EL (cell line): ENCODE measurements at regions not wholly inside any gene's neighbourhood (a gene's known extent, or its start where the extent isn't known, plus 50 kb on each side); places are given as distances from the start of the nearest gene placed in this dataset.

Experiments used
- DNase-seq: peaks from one replicate; pipeline ENCODE4 v3.0.0-alpha.2; 2016

DNA sequence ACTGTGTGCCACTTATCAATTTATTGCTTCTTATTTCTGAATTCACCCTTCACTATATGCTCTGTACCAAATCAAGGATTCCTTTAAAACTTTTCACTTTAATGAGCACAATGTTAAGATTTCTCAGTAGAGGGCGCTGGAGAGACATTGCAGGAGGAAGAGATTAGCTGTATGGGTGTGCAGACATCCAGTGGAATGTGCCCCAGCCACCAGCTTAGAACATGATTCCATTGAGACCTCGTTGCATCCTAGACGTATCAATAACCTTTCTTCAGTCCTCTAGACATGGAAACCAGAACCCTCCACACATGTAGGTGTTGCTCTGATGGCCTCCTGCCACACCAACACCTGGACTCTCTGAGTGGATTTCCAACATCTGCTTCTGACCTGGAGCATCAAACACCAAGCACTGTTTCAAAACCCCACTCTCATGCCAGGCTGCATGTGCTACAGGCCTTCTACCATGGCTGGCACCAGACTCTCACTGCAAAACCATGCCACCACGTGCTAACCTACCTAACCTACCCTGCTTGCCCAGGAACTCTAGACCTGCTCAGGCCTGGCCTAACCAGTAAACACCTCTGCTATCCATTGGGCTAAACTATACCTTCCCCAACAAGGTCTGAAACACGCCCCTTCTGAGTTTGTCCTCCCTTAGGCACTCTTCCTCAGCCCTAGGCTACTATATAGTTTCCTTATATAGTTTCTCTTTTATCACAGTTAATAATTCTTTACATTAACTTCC is 633.2 kb upstream of the PKDCC start:
- DNase-seq: peak; percentile 46

DNA sequence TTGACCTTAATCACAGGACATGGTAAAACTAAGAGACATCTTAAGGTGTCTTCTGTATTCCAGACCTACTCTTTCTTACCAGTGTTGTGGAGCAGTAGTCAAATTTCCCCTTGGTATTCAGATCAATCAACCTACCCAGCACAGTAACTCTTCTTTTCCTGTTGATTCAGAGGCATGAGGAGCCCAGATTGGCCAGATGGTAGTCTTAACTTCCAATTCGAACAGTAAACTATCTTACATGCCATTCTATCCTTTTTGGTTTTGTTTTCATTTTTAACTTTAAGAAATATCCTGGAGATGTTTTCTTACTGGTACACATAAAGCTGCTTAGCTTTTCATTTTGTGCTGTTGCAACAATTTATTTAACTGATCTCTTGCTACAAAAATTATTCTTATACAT is 630.3 kb upstream of the PKDCC start:
- DNase-seq: no peak

DNA sequence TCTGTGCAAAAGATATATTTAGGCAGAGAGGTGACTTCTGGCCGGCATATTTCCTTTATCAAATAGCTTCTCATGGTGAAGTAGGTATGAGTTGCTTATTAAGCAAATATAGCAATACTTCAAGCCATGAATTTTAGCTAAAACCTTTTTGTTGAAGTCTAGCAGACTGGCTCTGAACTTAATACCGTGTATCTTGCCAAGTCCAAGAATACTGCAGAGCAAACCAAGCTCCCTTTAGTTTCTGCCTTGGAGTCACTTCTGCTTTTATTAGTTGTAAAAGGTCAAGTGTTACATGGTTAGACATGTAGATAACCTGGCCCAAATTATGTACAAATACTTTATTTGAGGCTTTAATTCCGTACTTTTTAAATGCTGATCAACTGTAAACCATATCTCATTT is 627.6 kb upstream of the PKDCC start:
- no peak for DNase-seq

DNA sequence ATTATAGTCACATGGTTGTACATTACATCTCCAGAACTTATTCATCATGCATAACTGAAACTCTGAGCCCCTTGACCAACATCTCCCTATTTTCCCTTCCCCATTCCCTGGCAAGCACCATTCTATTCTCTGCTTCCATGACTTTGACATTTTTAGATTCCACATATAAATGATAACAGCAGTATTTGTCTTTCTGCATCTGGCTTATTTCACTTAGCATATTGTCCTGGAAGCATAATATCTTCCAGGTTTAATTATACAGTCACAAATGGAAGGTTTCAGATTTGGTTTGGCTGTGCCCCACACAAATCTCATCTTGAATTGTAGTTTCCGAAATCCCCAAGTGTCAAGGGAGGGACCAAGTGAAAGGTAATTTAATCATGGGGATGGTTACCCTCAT is 626.9 kb upstream of the PKDCC start:
- DNase-seq: no peak

DNA sequence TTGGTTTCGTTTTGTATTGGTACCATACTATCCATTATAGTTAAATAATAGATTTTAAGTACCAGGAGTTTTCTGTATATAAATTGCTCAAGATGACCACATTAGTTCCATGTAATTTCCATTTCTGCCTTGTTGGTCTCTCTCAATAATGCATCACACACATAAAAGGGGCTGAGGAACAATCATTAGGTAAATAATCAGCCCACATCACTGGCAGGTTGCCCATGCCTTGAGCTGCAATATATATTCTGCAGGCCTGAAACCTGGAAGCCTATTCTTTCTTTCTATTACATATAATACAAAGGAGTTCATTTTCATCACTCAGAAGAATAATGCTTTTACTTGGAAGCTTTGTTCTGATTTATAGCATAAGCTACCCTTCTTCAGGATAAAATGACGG is 616.1 kb upstream of the PKDCC start:
- no peak for DNase-seq

GRCh38 chr2:41432459-41432858 is 615.4 kb upstream of the PKDCC start:
- no peak for DNase-seq

DNA sequence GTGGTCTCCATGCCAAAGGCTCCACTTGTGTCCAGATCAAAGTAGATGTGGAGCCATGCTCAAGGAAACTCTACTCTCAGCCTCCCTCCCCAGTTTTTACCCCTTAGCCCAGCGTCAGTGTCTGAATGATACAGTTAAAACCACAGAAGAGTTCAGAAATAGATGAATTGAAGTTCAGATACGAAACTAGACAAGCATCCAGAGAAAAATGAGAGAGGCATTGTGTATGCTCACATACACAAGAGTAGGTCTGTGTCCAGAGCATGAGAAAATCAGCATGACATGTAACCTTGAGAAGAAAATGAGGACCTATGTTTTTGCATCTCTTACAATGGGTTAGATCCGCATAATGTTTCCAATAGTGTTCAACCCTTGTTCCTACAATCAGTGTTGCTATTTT is 612.8 kb upstream of the PKDCC start:
- DNase-seq: no peak

GRCh38 chr2:41441958-41442357 is 605.9 kb upstream of the PKDCC start:
- DNase-seq: no peak

DNA sequence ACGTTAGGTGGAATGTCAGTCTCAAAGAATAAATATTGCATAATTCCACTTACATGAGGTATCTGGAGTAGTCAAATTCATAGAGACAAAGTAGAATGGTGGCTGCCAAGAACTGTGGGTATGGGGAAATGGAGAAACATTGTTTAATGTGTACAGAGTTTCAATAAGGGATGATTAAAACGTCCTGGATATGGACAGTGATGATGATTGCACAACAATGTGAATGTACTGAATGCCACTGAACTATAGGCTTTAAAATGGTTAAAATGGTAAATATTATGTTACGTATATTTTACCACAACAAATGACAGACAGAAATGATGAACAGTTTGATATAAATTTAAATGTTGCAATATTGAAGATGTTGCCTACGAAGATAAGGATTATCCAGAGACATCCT is 602.0 kb upstream of the PKDCC start:
- DNase-seq: no peak

- DNase-seq: no peak
Measured at GRCh38 chr2:41446266-41446665, 601.6 kb upstream of the PKDCC start.

GRCh38 chr2:41448221-41448620 is 599.6 kb upstream of the PKDCC start:
- DNase-seq: no peak

- no peak for DNase-seq
Measured at GRCh38 chr2:41457026-41457425, 590.8 kb upstream of the PKDCC start.

DNA sequence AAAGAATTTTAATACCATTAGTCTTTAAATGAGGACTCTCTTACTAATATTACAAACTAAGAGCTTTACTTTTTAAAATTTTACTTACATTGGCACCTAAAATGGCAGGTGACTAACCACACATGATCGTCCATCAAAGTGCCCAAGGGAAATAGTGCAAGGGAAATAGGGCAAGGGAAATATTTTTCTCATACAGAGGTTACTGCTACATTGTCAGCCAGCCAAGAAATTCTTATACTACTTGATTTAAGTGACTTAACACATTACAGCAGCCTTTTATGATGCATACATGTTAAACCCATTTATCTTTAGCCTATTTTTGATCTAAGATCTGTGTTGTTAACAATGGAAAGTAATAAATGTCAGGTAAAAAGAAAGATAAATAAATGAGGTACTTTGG is 587.2 kb upstream of the PKDCC start:
- DNase-seq: no peak

DNA sequence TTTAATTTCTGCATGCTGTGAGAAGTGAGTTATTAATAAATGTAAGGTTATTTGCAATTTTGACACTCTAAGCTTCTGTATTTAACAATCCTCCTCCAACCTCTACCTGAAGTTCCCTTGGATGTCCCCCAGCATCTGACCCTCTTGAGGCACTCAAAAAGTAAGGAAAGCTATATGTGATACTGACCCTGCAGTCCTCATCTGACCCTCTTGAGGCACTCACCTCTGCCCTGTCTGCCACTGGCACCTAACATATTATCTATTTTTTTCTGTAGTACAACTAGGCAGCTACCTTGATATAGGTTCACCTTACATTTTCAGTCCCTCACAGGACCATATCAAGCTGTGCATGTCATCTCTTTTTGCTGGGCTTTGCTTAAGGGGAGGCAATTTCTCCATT is 583.4 kb upstream of the PKDCC start:
- no peak for DNase-seq

DNA sequence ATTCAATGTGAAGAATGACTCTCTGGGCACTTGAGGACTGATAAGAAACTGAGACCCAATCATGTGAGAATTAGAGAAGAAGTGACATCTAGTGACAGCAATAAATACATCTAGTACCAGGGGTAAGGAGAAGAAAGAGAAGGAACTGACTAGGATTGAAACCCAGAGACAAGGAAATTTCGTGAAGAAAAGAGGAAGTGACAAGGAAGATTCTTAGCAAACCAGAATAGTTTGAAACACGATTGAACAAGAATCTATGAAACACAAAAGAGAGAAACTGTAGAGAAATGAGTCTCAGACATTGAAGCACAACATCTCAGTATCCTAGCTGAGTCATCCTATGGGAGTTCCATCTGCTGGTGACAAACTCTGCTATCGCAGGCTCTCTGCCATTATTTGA is 571.9 kb upstream of the PKDCC start:
- DNase-seq: no peak

DNA sequence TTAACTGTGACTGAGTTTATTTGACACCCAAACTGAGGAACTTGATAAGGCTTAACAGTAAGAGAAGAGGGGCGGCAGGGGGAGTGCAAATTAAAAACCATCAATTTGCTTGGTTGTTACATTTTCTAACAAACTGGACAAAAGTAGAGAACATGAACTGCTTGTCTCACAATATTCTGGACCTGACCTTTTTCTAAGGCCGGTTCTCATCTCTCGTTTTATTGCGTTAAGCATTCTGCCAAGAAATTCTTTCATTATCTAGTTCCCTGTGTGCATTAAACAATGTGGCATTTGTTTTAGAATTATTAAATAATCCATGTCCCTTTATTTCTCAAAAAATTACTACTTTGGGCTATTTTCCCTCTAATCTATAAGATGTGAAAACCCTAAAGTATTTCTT is 565.2 kb upstream of the PKDCC start:
- no peak for DNase-seq

DNA sequence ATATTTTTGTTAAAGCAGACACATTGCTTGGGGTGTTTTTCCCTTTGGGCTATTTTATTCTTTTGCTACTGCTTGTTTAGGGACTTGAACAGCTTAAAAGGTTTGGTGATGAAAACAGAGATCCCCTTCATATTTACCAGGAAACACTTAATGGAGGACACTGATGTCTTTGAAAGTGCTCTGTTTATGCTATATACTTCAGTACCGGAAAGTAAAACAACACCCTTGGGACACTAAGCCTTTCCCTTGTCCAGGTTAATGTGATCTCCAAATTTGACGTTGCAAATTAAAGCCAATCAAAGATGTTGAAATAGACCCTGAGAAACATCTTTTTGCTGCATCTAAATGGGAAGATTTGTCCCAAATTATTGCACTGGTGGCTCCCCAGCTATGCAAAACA is 564.6 kb upstream of the PKDCC start:
- DNase-seq: no peak

DNA sequence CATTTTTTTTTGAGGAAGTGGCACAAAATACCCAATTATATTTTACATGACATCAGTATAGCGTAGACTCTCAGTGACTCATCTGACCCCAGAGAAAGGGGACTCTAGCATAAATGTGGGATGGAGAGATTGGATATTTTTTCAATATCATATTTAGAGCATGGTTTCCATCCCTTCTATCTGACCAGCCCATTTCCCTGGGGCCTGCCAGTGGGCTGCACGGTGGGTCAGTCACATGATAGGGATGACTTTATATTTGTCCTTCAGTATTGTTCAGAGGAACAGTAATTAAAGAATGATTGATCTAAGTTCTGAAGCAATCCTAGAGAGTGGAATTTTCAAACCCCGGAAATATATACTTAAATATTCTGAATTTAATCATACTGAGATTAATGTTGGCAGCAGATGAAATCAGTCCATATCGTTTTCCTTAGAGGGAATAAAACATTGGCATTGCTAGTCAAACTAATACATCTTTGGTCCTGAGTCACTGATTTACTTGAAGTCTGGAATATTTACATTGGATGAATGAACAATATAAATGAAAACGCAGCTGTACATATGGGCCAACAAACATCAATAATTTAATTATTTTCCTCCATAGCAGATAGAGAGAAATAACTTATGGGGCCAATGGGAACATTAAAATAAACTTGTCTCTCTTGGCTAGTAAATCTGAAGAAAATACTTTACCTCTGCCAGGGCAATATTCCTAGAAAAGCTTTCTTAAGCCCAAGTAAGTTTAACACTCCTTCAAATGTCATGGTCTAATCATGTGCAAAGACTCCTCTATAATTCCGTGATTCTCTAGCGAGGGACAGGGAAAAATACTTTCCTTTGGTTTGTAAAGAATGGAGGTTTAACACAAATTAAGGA is 563.6 kb upstream of the PKDCC start:
- DNase-seq: no peak

GRCh38 chr2:41484858-41485234 is 563.0 kb upstream of the PKDCC start:
- no peak for DNase-seq

DNA sequence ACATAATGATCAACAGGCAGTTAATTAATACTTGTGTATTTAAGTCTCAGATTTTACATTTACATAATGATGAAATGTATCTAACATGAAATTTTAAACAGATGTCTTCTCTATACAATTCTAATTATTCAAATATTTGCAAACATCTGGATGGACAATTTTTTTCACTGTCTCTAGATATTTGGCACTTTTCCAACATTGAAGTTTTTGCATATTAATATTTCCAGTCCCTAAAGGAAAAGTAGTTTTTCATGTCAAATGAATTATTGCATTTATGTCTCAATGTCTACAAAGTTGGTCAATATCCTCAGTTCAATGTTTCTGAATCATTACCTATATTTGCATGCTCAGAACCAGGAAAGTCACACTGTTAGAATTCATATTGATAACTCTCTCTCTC is 560.9 kb upstream of the PKDCC start:
- DNase-seq: no peak

GRCh38 chr2:41488888-41489287 is 558.9 kb upstream of the PKDCC start:
- no peak for DNase-seq

GRCh38 chr2:41489638-41490037 is 558.2 kb upstream of the PKDCC start:
- DNase-seq: no peak

- no peak for DNase-seq
Measured at GRCh38 chr2:41495050-41495449, 552.8 kb upstream of the PKDCC start.

GRCh38 chr2:41496908-41497307 is 550.9 kb upstream of the PKDCC start:
- DNase-seq: peak; percentile 3

DNA sequence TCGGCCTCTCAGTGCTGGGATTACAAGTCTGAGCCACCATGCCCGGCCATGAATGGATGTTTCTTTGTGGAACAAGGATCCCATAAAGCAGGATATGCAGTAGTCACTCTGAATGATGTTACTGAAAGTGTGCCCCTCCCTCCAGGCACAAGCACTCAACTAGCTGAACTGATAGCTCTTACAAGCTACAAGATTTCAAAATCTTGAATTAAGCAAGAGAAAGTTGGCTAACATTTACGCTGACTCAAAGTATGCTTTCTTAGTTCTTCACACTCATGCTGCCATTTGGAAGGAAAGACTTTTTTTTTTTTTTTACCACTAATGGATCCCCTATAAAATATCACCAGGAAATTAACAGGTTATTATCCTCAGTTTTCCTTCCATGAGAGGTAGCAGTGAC is 549.0 kb upstream of the PKDCC start:
- DNase-seq: no peak
